ENCODE measurements at regions not wholly inside any gene's neighbourhood (a gene's known extent, or its start where the extent isn't known, plus 50 kb on each side); places are given as distances from the start of the nearest gene placed in this dataset.

GRCh38 chr2:129709001-129709955 is 270.2 kb upstream of the RAB6C start:
- CTCF ChIA-PET = no interaction called here
- H3K9me3 ChIP-seq (ENCODE audit: control insufficient read depth, insufficient read depth, low read length) = peaks cover 50% of the 10 kb centered on the region
- no peak for DNase-seq (ENCODE audit: low read depth, low spot score)
- no peak overlapping the region for H3K27ac ChIP-seq (ENCODE audit: low read depth, low read length)
- POLR2A ChIA-PET = no interaction called here
- TF ChIP-seq CTCF (IDR thresholded peaks at IDR 0.05; ENCODE audit: low read depth, low read length) = no peak
- no peak overlapping the region for H3K4me3 ChIP-seq (ENCODE audit: low read depth, low read length)
- H3K27me3 ChIP-seq (ENCODE audit: control insufficient read depth, insufficient read depth, low read length) = no peaks in the 10 kb centered on the region

- no peak overlapping the region for H3K4me3 ChIP-seq (ENCODE audit: low read depth, low read length)
- H3K27me3 ChIP-seq (ENCODE audit: control insufficient read depth, insufficient read depth, low read length) = no peaks in the 10 kb centered on the region
- ChIA-PET CTCF (no interaction called here), POLR2A (no interaction called here)
- no peak for DNase-seq (ENCODE audit: low read depth, low spot score)
- peaks cover 49% of the 10 kb centered on the region for H3K9me3 ChIP-seq (ENCODE audit: control insufficient read depth, insufficient read depth, low read length)
- TF ChIP-seq CTCF (IDR thresholded peaks at IDR 0.05; ENCODE audit: low read depth, low read length) = no peak
- no peak overlapping the region for H3K27ac ChIP-seq (ENCODE audit: low read depth, low read length)
These were observed 269.4 kb upstream of the RAB6C start for GRCh38 chr2:129709956-129710598.

GRCh38 chr2:129710670-129711495 is 268.6 kb upstream of the RAB6C start:
- H3K9me3 ChIP-seq (ENCODE audit: control insufficient read depth, insufficient read depth, low read length) = peaks cover 47% of the 10 kb centered on the region
- no peak overlapping the region for H3K4me3 ChIP-seq (ENCODE audit: low read depth, low read length)
- TF ChIP-seq CTCF (IDR thresholded peaks at IDR 0.05; ENCODE audit: low read depth, low read length) = no peak
- no peak overlapping the region for H3K27ac ChIP-seq (ENCODE audit: low read depth, low read length)
- ChIA-PET CTCF (no interaction called here), POLR2A (no interaction called here)
- DNase-seq (ENCODE audit: low read depth, low spot score) = no peak
- no peaks in the 10 kb centered on the region for H3K27me3 ChIP-seq (ENCODE audit: control insufficient read depth, insufficient read depth, low read length)

- TF ChIP-seq CTCF (IDR thresholded peaks at IDR 0.05; ENCODE audit: low read depth, low read length) = no peak
- CTCF ChIA-PET = no interaction called here
- no peak overlapping the region for H3K27ac ChIP-seq (ENCODE audit: low read depth, low read length)
- peaks cover 47% of the 10 kb centered on the region for H3K9me3 ChIP-seq (ENCODE audit: control insufficient read depth, insufficient read depth, low read length)
- no peak overlapping the region for H3K4me3 ChIP-seq (ENCODE audit: low read depth, low read length)
- no peaks in the 10 kb centered on the region for H3K27me3 ChIP-seq (ENCODE audit: control insufficient read depth, insufficient read depth, low read length)
- POLR2A ChIA-PET = no interaction called here
- no peak for DNase-seq (ENCODE audit: low read depth, low spot score)
These were observed 267.4 kb upstream of the RAB6C start for GRCh38 chr2:129711816-129712675.

Data from AG04450 (cell line).